ENCODE measurements at regions not wholly inside any gene's neighbourhood (a gene's known extent, or its start where the extent isn't known, plus 50 kb on each side); places are given as distances from the start of the nearest gene placed in this dataset.

DNA sequence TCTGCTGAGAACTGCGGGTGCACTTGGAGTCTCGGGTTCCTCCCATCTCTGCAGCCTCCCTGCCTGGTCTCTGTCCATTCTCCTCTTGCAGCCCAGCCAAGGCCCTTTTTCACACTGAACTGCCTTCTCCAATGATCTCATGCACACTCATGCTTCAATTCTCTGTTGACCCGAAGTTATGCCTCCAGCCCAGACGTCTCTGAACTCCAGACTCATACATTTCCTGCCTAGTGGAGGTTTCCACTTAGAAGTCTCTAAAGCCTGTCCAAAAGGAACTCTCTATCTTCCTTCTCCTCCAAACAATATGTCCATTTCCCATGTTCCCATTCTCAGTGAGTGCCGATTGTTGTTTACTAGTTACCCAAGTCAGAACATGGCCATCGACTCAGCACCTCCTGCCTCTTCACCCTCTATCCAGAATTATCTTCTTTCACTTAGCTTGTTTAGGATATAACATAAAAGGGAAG, 155.2 kb downstream of the IRS1 start:
- H3K27ac ChIP-seq: no peak overlapping the region
- TF ChIP-seq, protein P1, sequence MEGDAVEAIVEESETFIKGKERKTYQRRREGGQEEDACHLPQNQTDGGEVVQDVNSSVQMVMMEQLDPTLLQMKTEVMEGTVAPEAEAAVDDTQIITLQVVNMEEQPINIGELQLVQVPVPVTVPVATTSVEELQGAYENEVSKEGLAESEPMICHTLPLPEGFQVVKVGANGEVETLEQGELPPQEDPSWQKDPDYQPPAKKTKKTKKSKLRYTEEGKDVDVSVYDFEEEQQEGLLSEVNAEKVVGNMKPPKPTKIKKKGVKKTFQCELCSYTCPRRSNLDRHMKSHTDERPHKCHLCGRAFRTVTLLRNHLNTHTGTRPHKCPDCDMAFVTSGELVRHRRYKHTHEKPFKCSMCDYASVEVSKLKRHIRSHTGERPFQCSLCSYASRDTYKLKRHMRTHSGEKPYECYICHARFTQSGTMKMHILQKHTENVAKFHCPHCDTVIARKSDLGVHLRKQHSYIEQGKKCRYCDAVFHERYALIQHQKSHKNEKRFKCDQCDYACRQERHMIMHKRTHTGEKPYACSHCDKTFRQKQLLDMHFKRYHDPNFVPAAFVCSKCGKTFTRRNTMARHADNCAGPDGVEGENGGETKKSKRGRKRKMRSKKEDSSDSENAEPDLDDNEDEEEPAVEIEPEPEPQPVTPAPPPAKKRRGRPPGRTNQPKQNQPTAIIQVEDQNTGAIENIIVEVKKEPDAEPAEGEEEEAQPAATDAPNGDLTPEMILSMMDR (conservative IDR thresholded peaks at IDR 0.05): no peak
- TF ChIP-seq ZFX (IDR thresholded peaks at IDR 0.05): no peak

DNA sequence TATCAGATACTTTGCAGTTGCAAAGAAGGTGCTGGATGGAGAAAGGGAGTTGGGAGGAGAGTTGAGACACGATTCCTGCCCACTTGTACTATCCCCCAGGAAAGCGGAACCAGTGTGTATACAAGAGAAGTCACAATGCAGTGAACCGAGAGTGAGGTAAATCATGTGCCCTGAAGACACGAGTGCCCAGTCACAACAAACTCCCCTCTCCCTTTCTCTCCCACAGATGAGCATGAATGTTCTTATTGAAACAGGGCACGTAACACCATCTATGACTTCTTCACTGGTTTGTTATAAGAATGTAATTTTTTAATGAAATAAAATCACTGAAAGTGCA, 155.7 kb downstream of the IRS1 start:
- H3K27ac ChIP-seq: no peak overlapping the region
- TF ChIP-seq, protein P1 (conservative IDR thresholded peaks at IDR 0.05): no peak
- TF ChIP-seq ZFX (IDR thresholded peaks at IDR 0.05): no peak

DNA sequence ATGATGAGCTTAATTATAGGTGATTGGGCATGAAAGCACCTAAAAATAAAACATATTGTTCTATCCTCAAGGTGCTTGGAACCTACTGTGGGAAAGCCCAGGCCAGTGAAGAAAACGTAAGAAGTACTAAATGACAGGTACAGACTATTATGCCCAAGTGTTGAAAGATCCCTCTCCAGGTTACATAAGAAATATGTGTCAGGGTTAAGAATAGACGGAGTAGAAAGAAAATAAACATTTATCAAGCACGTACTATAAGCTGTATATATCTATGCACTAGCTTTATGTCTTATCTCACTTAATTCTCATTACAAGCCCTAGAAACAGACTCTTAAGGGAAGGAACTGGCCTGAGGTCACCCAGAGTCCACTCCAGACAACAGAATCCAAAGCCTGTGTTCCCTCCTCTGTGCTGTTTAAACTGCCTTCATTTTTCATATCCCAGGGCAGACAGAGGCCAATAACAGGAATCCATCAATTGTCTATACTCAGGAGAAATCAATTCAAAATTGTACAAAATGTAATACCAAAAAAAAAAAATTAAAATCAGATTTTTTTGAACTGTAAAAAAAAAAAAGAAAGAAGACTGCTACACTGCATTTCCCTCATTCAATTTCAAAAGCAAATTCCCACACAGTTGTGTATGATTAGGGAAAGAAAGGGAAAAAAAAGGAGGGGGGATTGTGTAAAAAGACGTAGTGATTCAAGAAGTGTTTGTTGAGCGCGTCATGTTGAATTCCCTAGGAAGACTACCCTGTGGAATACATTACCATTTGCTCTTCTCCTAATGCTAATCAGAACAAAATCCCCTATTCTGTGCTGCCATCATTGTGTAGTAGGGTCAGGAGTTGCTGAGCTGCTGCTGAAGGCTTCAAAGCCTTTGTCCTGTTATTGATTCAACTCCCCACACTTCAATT, 156.3 kb downstream of the IRS1 start:
- TF ChIP-seq, protein P1 (conservative IDR thresholded peaks at IDR 0.05): no peak
- TF ChIP-seq ZFX (IDR thresholded peaks at IDR 0.05): no peak
- H3K27ac ChIP-seq: no peak overlapping the region

DNA sequence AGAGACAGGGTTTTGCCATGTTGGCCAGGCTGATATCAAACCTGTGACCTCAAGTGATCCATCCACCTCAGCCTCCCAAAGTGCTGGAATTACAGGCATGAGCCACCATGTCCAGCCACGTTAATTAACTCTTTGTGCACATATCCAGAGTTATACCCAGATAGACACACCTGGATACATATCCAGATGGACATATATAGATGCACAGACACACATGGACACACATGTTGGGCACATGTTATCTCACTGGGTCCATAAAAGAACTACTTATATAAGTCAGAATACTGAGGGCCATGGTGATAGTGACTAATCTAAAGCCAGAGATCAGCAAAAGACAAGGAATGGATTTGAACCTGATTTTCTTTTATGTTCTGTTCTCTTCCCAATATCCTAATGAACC, 158.6 kb downstream of the IRS1 start:
- TF ChIP-seq, protein P1 (conservative IDR thresholded peaks at IDR 0.05): no peak
- no peak for TF ChIP-seq ZFX (IDR thresholded peaks at IDR 0.05)
- no peak overlapping the region for H3K27ac ChIP-seq

DNA sequence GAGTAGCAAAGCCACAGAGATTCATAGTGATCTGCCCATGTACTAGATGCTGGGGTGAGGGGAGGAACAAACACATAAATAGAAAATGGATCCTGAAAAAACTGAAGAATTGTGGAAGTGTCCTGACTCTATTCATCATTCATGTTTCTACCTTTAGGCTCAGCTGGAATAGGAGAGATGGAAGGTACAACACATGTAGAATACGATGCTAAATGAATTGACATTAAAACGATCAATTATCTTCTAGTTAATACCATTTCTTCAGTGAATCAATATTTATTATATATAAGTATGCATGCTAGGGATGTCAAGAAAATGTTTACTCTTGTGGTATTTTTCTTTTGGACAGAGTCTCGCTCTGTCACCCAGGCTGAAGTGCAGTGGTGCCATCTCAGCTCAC, 159.1 kb downstream of the IRS1 start:
- no peak overlapping the region for H3K27ac ChIP-seq
- TF ChIP-seq ZFX (IDR thresholded peaks at IDR 0.05): no peak
- TF ChIP-seq, protein P1 (conservative IDR thresholded peaks at IDR 0.05): no peak

DNA sequence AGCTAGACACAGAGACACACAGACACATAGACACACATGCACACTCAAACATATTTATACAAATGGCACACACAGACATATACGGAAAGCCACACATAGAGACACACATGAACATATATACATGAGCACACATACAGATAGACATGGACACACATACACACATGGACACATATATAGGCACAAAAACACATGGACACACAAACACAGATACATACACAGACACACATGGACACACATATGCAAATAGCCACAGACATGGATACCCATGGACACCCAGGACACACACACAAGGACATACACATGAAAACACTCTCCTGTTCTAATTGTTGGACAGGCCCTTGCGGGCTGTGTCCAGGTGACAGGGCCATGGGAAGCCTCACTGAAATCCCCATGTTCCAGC, 160.1 kb downstream of the IRS1 start:
- TF ChIP-seq ZFX (IDR thresholded peaks at IDR 0.05): no peak
- TF ChIP-seq, protein P1 (conservative IDR thresholded peaks at IDR 0.05): no peak
- no peak overlapping the region for H3K27ac ChIP-seq

DNA sequence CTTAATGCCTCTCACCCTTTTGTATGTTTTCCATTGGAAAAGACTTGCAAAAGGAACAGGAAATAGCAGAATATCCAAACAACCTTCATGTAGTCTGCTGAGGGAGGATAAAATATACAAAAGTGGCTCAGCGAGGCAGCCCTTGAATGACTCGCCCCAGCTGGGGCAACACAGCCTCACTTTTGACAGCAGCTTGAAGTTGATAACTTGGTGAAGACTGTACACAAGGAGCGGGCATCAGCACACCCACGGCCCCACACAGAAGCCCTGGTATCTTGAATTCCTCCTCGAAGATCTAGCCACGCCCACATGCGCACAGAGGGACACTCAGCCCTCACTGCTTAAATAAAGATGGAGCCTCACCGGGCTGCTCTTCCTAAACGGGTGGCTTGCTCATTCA, 161.0 kb downstream of the IRS1 start:
- H3K27ac ChIP-seq: no peak overlapping the region
- TF ChIP-seq ZFX (IDR thresholded peaks at IDR 0.05): no peak
- TF ChIP-seq, protein P1 (conservative IDR thresholded peaks at IDR 0.05): no peak
